Tibial nerve (tissue), 3 donors: ENCODE measurements at regions not wholly inside any gene's neighbourhood (a gene's known extent, or its start where the extent isn't known, plus 50 kb on each side); places are given as distances from the start of the nearest gene placed in this dataset.

Source experiments
- CTCF ChIP-seq, 5 experiments: fragments of 200-600 bp in 3 of 5; fragments of 450-650 bp in 2 of 5; sonication (generic) in 3 of 5; IDR thresholded peaks; one replicate each; pipeline ENCODE4 v1.5.1; 2016 to 2019; ENCODE audit warnings: antibody characterized with exemption in 5 of 5, mild to moderate bottlenecking in 3 of 5, moderate library complexity in 2 of 5
- POLR2A ChIP-seq, 2 donors: fragments of 450-650 bp; IDR thresholded peaks; one replicate each; pipeline ENCODE4 v1.6.1; 2017; ENCODE audit warnings: antibody characterized with exemption in 2 of 2, mild to moderate bottlenecking in 2 of 2, moderate library complexity in 2 of 2

- TF ChIP-seq CTCF (IDR thresholded peaks at IDR 0.05): no peak
- TF ChIP-seq POLR2A (IDR thresholded peaks at IDR 0.05): no peak
Measured at GRCh38 chr12:115245020-115245419, 561.0 kb upstream of the TBX3 start.
